ENCODE measurements at regions not wholly inside any gene's neighbourhood (a gene's known extent, or its start where the extent isn't known, plus 50 kb on each side); places are given as distances from the start of the nearest gene placed in this dataset.

DNA sequence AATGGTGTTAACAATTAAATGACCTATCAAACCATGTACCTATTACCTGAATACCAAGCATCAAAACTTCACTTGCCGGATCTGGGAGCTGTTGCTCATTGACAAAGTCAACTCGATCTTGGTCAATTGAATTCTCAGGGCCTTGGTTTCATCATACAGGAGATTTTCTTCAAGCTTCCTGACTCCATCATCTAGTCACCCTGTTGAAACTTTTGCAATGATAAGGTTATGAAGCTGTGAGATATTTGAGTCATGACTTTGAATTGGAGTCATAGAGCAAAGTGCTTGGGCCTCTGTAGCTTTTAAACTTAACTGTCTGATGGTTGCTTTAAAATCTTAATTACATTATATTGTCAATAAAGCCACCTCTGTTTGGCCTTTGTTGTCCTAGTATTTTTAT, 260.9 kb downstream of the COG6 start:
- 97% methylated on average over 2 of the region's 2 CpGs for WGBS, 3 donors
- H3K27ac ChIP-seq = no peak overlapping the region
- no peaks in the 10 kb centered on the region for H3K4me1 ChIP-seq (ENCODE audit: insufficient read depth)
- H3K4me3 ChIP-seq = no peak overlapping the region
- no peaks in the 10 kb centered on the region for H3K36me3 ChIP-seq
- no peak for DNase-seq
- intact Hi-C loops (cut with DNase I) = no loop called here
- TF ChIP-seq EP300 (IDR thresholded peaks at IDR 0.05) (no peak), CTCF (IDR thresholded peaks at IDR 0.05) (no peak), POLR2A (IDR thresholded peaks at IDR 0.05) (no peak)
- no peaks in the 10 kb centered on the region for H3K9me3 ChIP-seq
- H3K27me3 ChIP-seq = no peaks in the 10 kb centered on the region

GRCh38 chr13:39918620-39919236, 263.3 kb downstream of the COG6 start:
- Histone ChIP-seq H3K4me3 (no peak overlapping the region), H3K36me3 (no peaks in the 10 kb centered on the region), H3K9me3 (no peaks in the 10 kb centered on the region), H3K4me1 (ENCODE audit: insufficient read depth) (no peaks in the 10 kb centered on the region), H3K27ac (no peak overlapping the region), H3K27me3 (no peaks in the 10 kb centered on the region)
- 90 to 96% (median 93%) methylated on average over 5 of the region's 5 CpGs for WGBS, 3 donors
- no peak for DNase-seq
- no peak for TF ChIP-seq CTCF (IDR thresholded peaks at IDR 0.05)
- no peak for TF ChIP-seq EP300 (IDR thresholded peaks at IDR 0.05)
- no peak for TF ChIP-seq POLR2A (IDR thresholded peaks at IDR 0.05)
- intact Hi-C loops (cut with DNase I) = no loop called here

GRCh38 chr13:39920613-39921012, 265.2 kb downstream of the COG6 start:
- WGBS, 3 donors = 90 to 95% (median 92%) methylated on average over 2 of the region's 2 CpGs
- H3K27me3 ChIP-seq = no peaks in the 10 kb centered on the region
- intact Hi-C loops (cut with DNase I) = no loop called here
- no peaks in the 10 kb centered on the region for H3K36me3 ChIP-seq
- no peaks in the 10 kb centered on the region for H3K4me1 ChIP-seq (ENCODE audit: insufficient read depth)
- no peak overlapping the region for H3K4me3 ChIP-seq
- H3K9me3 ChIP-seq = no peaks in the 10 kb centered on the region
- no peak for TF ChIP-seq EP300 (IDR thresholded peaks at IDR 0.05)
- no peak overlapping the region for H3K27ac ChIP-seq
- no peak for DNase-seq

GRCh38 chr13:39926345-39926744, 270.9 kb downstream of the COG6 start:
- no peak for TF ChIP-seq CTCF (IDR thresholded peaks at IDR 0.05)
- TF ChIP-seq EP300 (IDR thresholded peaks at IDR 0.05) = no peak
- TF ChIP-seq POLR2A (IDR thresholded peaks at IDR 0.05) = no peak
- WGBS, 3 donors = 77 to 91% (median 82%) methylated on average over 1 of the region's 1 CpG
- no peaks in the 10 kb centered on the region for H3K27me3 ChIP-seq
- H3K27ac ChIP-seq = no peak overlapping the region
- no peak for DNase-seq
- no peaks in the 10 kb centered on the region for H3K36me3 ChIP-seq
- H3K4me1 ChIP-seq (ENCODE audit: insufficient read depth) = no peaks in the 10 kb centered on the region
- H3K4me3 ChIP-seq = no peak overlapping the region
- no peaks in the 10 kb centered on the region for H3K9me3 ChIP-seq
- intact Hi-C loops (cut with DNase I) = no loop called here

DNA sequence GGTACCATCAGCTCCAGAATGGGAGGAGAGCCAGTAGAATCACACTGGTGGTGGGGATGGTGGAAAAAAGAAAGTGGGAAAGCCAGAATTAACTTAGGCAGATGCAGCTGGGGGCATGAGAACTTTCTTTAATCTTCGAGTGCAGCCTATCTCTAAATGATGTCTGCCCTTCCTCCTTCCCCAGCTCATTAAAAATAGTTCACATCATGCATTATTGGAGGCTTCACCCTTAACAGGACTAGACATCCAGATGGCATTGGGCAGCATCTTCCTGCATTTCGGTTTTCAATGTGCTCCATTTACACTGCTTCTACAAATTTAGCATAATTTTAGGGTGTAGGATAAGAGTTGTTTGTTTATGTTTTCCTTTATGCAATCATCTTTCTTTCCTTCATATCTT, 272.8 kb downstream of the COG6 start:
- intact Hi-C loops (cut with DNase I) = no loop called here
- no peaks in the 10 kb centered on the region for H3K36me3 ChIP-seq
- no peak for TF ChIP-seq CTCF (IDR thresholded peaks at IDR 0.05)
- TF ChIP-seq EP300 (IDR thresholded peaks at IDR 0.05) = no peak
- no peak for TF ChIP-seq POLR2A (IDR thresholded peaks at IDR 0.05)
- no peak overlapping the region for H3K27ac ChIP-seq
- no peaks in the 10 kb centered on the region for H3K9me3 ChIP-seq
- H3K4me1 ChIP-seq (ENCODE audit: insufficient read depth) = no peaks in the 10 kb centered on the region
- DNase-seq = no peak
- WGBS, 3 donors = 63 to 74% (median 69%) methylated on average over 2 of the region's 2 CpGs
- no peak overlapping the region for H3K4me3 ChIP-seq
- no peaks in the 10 kb centered on the region for H3K27me3 ChIP-seq
